Activated CD8-positive, alpha-beta memory T cell treated with anti-CD3 and anti-CD28 coated beads, Interleukin-2, amount 10 ng/mL, durations not matched to agents 7 days and 5 days (primary cell): ENCODE measurements at regions not wholly inside any gene's neighbourhood (a gene's known extent, or its start where the extent isn't known, plus 50 kb on each side); places are given as distances from the start of the nearest gene placed in this dataset.

Experiments
- ATAC-seq: fragments of 150-1000 bp; cut with Tn5 transposase; one replicate; pipeline ENCODE4 v1.10.0; 2021; ENCODE audit warnings: moderate library complexity
- CTCF ChIA-PET: fragments of 350-600 bp; sonication (Branson Sonifier 250); formaldehyde crosslinking; loops from one replicate; lab custom pipeline; 2021; ENCODE audit warnings: antibody characterized with exemption; lab: Charles Lee
- DNase-seq: peaks from one replicate; pipeline ENCODE4 v3.0.0-alpha.2; 2020
- H3K27ac Mint-ChIP-seq: one replicate; pipeline ENCODE4 v1.8.0; 2021; ENCODE audit warnings: mild to moderate bottlenecking, mixed read lengths
- H3K27me3 Mint-ChIP-seq: one replicate; pipeline ENCODE4 v1.8.0; 2021; ENCODE audit warnings: mixed read lengths
- H3K36me3 Mint-ChIP-seq: one replicate; pipeline ENCODE4 v1.8.0; 2021; ENCODE audit warnings: mild to moderate bottlenecking, mixed read lengths
- H3K4me1 Mint-ChIP-seq: one replicate; pipeline ENCODE4 v1.8.0; 2021; ENCODE audit warnings: mixed read lengths
- H3K4me3 Mint-ChIP-seq: one replicate; pipeline ENCODE4 v1.8.0; 2021; ENCODE audit warnings: mild to moderate bottlenecking, moderate library complexity, mixed read lengths
- H3K9me3 Mint-ChIP-seq: one replicate; pipeline ENCODE4 v1.8.0; 2022; ENCODE audit warnings: low read depth, mixed read lengths

GRCh38 chr21:35628316-35628715, 432.0 kb downstream of the SETD4 start:
- DNase-seq (no peak), ATAC-seq (no peak)
- Mint-ChIP-seq H3K36me3 (no peaks in the 10 kb centered on the region), H3K4me1 (no peaks in the 10 kb centered on the region), H3K27ac (no peak overlapping the region), H3K27me3 (peaks cover 27% of the 10 kb centered on the region), H3K9me3 (no peaks in the 10 kb centered on the region), H3K4me3 (no peak overlapping the region)
- CTCF ChIA-PET = no interaction called here

- Mint-ChIP-seq H3K27me3 (peaks cover 32% of the 10 kb centered on the region), H3K4me1 (no peaks in the 10 kb centered on the region), H3K27ac (no peak overlapping the region), H3K4me3 (no peak overlapping the region), H3K9me3 (no peaks in the 10 kb centered on the region), H3K36me3 (no peaks in the 10 kb centered on the region)
- no peak for ATAC-seq
- DNase-seq = no peak
- CTCF ChIA-PET = no interaction called here
These were observed 432.9 kb downstream of the SETD4 start for GRCh38 chr21:35627462-35627861.

- H3K4me1 Mint-ChIP-seq = no peaks in the 10 kb centered on the region
- H3K4me3 Mint-ChIP-seq = no peak overlapping the region
- no peaks in the 10 kb centered on the region for H3K36me3 Mint-ChIP-seq
- H3K27me3 Mint-ChIP-seq = peaks cover 29% of the 10 kb centered on the region
- CTCF ChIA-PET = no interaction called here
- no peaks in the 10 kb centered on the region for H3K9me3 Mint-ChIP-seq
- DNase-seq (no peak), ATAC-seq (no peak)
- no peak overlapping the region for H3K27ac Mint-ChIP-seq
These were observed 434.8 kb downstream of the SETD4 start for GRCh38 chr21:35625576-35625975.

GRCh38 chr21:35624901-35625300, 435.4 kb downstream of the SETD4 start:
- Mint-ChIP-seq H3K27ac (no peak overlapping the region), H3K4me1 (no peaks in the 10 kb centered on the region), H3K9me3 (no peaks in the 10 kb centered on the region), H3K27me3 (peaks cover 27% of the 10 kb centered on the region), H3K4me3 (no peak overlapping the region), H3K36me3 (no peaks in the 10 kb centered on the region)
- no peak for ATAC-seq
- CTCF ChIA-PET = no interaction called here
- DNase-seq = no peak

- Mint-ChIP-seq H3K27ac (no peak overlapping the region), H3K4me1 (no peaks in the 10 kb centered on the region), H3K27me3 (peaks cover 34% of the 10 kb centered on the region), H3K4me3 (no peak overlapping the region), H3K9me3 (no peaks in the 10 kb centered on the region), H3K36me3 (no peaks in the 10 kb centered on the region)
- DNase-seq (no peak), ATAC-seq (no peak)
- CTCF ChIA-PET = no interaction called here
These were observed 437.7 kb downstream of the SETD4 start for GRCh38 chr21:35622612-35623011.

- H3K4me1 Mint-ChIP-seq = no peaks in the 10 kb centered on the region
- CTCF ChIA-PET = no interaction called here
- no peak overlapping the region for H3K27ac Mint-ChIP-seq
- H3K4me3 Mint-ChIP-seq = no peak overlapping the region
- ATAC-seq = no peak
- no peak for DNase-seq
- H3K36me3 Mint-ChIP-seq = no peaks in the 10 kb centered on the region
- peaks cover 40% of the 10 kb centered on the region for H3K27me3 Mint-ChIP-seq
- no peaks in the 10 kb centered on the region for H3K9me3 Mint-ChIP-seq
These were observed 441.1 kb downstream of the SETD4 start for GRCh38 chr21:35619184-35619583.

- DNase-seq (no peak), ATAC-seq (no peak)
- Mint-ChIP-seq H3K4me3 (no peak overlapping the region), H3K36me3 (no peaks in the 10 kb centered on the region), H3K9me3 (no peaks in the 10 kb centered on the region), H3K27me3 (peaks cover 35% of the 10 kb centered on the region), H3K4me1 (no peaks in the 10 kb centered on the region), H3K27ac (no peak overlapping the region)
- CTCF ChIA-PET = interaction anchor here (1.0 kb wide), 1 partner anchor 872 kb away, joined by 3 read pairs; no protein-coding TSS in a partner anchor
These were observed 442.8 kb downstream of the SETD4 start for GRCh38 chr21:35617491-35617890.

GRCh38 chr21:35616090-35616489, 444.2 kb downstream of the SETD4 start:
- Mint-ChIP-seq H3K27ac (no peak overlapping the region), H3K9me3 (no peaks in the 10 kb centered on the region), H3K36me3 (no peaks in the 10 kb centered on the region), H3K4me1 (no peaks in the 10 kb centered on the region), H3K4me3 (no peak overlapping the region), H3K27me3 (peaks cover 38% of the 10 kb centered on the region)
- CTCF ChIA-PET = interaction anchor here (1.0 kb wide), 1 partner anchor 224 kb away, joined by 3 read pairs; no protein-coding TSS in a partner anchor
- DNase-seq = no peak
- ATAC-seq = no peak

- H3K4me3 Mint-ChIP-seq = no peak overlapping the region
These were observed 445.0 kb downstream of the SETD4 start for GRCh38 chr21:35615325-35615724.

GRCh38 chr21:35614396-35614921, 445.9 kb downstream of the SETD4 start:
- H3K9me3 Mint-ChIP-seq = no peaks in the 10 kb centered on the region
- H3K4me3 Mint-ChIP-seq = no peak overlapping the region
- H3K4me1 Mint-ChIP-seq = no peaks in the 10 kb centered on the region
- no peaks in the 10 kb centered on the region for H3K36me3 Mint-ChIP-seq
- no peak for DNase-seq
- no peak overlapping the region for H3K27ac Mint-ChIP-seq
- no peak for ATAC-seq
- CTCF ChIA-PET = no interaction called here
- peaks cover 47% of the 10 kb centered on the region for H3K27me3 Mint-ChIP-seq

More at GRCh38 chr21:35615325-35615724, 445.0 kb downstream of the SETD4 start:
- Mint-ChIP-seq H3K4me1 (no peaks in the 10 kb centered on the region), H3K27ac (no peak overlapping the region), H3K9me3 (no peaks in the 10 kb centered on the region), H3K27me3 (peaks cover 44% of the 10 kb centered on the region), H3K36me3 (no peaks in the 10 kb centered on the region)
- ATAC-seq (no peak), DNase-seq (no peak)
- CTCF ChIA-PET = interaction anchor here (1.0 kb wide), 1 partner anchor 225 kb away, joined by 3 read pairs; no protein-coding TSS in a partner anchor

- Mint-ChIP-seq H3K36me3 (no peaks in the 10 kb centered on the region), H3K27ac (no peak overlapping the region), H3K4me3 (no peak overlapping the region), H3K27me3 (peaks cover 35% of the 10 kb centered on the region), H3K9me3 (no peaks in the 10 kb centered on the region), H3K4me1 (no peaks in the 10 kb centered on the region)
- CTCF ChIA-PET = no interaction called here
- ATAC-seq (no peak), DNase-seq (no peak)
These were observed 448.6 kb downstream of the SETD4 start for GRCh38 chr21:35611708-35612132.

- no peak for ATAC-seq
- CTCF ChIA-PET = no interaction called here
- no peaks in the 10 kb centered on the region for H3K4me1 Mint-ChIP-seq
- peaks cover 46% of the 10 kb centered on the region for H3K27me3 Mint-ChIP-seq
- H3K4me3 Mint-ChIP-seq = no peak overlapping the region
- no peaks in the 10 kb centered on the region for H3K9me3 Mint-ChIP-seq
- H3K27ac Mint-ChIP-seq = no peak overlapping the region
- no peak for DNase-seq
- H3K36me3 Mint-ChIP-seq = no peaks in the 10 kb centered on the region
These were observed 451.1 kb downstream of the SETD4 start for GRCh38 chr21:35609263-35609662.

GRCh38 chr21:35607406-35607805, 452.9 kb downstream of the SETD4 start:
- DNase-seq (no peak), ATAC-seq (no peak)
- Mint-ChIP-seq H3K27ac (no peak overlapping the region), H3K36me3 (no peaks in the 10 kb centered on the region), H3K4me1 (no peaks in the 10 kb centered on the region), H3K4me3 (no peak overlapping the region), H3K27me3 (peaks cover 40% of the 10 kb centered on the region), H3K9me3 (no peaks in the 10 kb centered on the region)
- CTCF ChIA-PET = no interaction called here

- peaks cover 37% of the 10 kb centered on the region for H3K27me3 Mint-ChIP-seq
- DNase-seq (no peak), ATAC-seq (no peak)
- no peak overlapping the region for H3K4me3 Mint-ChIP-seq
- no peaks in the 10 kb centered on the region for H3K9me3 Mint-ChIP-seq
- H3K4me1 Mint-ChIP-seq = no peaks in the 10 kb centered on the region
- CTCF ChIA-PET = no interaction called here
- H3K36me3 Mint-ChIP-seq = no peaks in the 10 kb centered on the region
- no peak overlapping the region for H3K27ac Mint-ChIP-seq
These were observed 453.7 kb downstream of the SETD4 start for GRCh38 chr21:35606578-35606977.

GRCh38 chr21:35606146-35606545, 454.2 kb downstream of the SETD4 start:
- no peaks in the 10 kb centered on the region for H3K4me1 Mint-ChIP-seq
- H3K27ac Mint-ChIP-seq = no peak overlapping the region
- H3K4me3 Mint-ChIP-seq = no peak overlapping the region
- ATAC-seq (no peak), DNase-seq (no peak)
- no peaks in the 10 kb centered on the region for H3K36me3 Mint-ChIP-seq
- no peaks in the 10 kb centered on the region for H3K9me3 Mint-ChIP-seq
- H3K27me3 Mint-ChIP-seq = peaks cover 37% of the 10 kb centered on the region
- CTCF ChIA-PET = no interaction called here
